GM19397 (cell line): ENCODE measurements at regions not wholly inside any gene's neighbourhood (a gene's known extent, or its start where the extent isn't known, plus 50 kb on each side); places are given as distances from the start of the nearest gene placed in this dataset.
"Not testable (repeated sequence)": the region's sequence is repeated elsewhere in the genome, so short reads cannot be mapped to it uniquely, and the experiment has no call there.

Experiments used
- ATAC-seq: cut with Tn5 transposase; IDR thresholded peaks from one replicate; pipeline ENCODE4 v1.9.1; 2021; ENCODE audit warnings: mild to moderate bottlenecking, moderate library complexity; ENCODE audit not compliant: unreplicated experiment

GRCh38 chr2:56018267-56018666, 94.7 kb upstream of the EFEMP1 start:
- ATAC-seq: no peak

GRCh38 chr2:56021136-56021474, 97.5 kb upstream of the EFEMP1 start:
- ATAC-seq: no peak

DNA sequence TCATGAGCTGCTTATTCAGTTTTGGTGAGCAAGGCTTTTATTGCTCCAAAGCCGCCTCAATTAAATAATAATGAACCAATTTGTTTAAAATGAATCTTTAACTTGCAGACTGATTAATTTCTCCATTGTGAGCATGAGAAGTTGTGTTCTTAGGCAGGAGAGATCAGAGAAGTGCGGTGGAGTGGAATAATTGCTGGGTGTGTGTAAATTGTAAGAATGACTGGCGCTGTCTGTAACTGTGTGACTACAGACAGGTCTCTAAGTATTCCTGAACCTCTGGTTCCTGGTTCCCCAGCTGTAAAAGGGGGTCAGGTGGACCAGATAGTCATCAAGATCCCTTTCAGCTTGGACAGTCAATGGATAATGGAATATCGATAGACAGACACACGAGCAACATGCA, 98.0 kb upstream of the EFEMP1 start:
- no peak for ATAC-seq

DNA sequence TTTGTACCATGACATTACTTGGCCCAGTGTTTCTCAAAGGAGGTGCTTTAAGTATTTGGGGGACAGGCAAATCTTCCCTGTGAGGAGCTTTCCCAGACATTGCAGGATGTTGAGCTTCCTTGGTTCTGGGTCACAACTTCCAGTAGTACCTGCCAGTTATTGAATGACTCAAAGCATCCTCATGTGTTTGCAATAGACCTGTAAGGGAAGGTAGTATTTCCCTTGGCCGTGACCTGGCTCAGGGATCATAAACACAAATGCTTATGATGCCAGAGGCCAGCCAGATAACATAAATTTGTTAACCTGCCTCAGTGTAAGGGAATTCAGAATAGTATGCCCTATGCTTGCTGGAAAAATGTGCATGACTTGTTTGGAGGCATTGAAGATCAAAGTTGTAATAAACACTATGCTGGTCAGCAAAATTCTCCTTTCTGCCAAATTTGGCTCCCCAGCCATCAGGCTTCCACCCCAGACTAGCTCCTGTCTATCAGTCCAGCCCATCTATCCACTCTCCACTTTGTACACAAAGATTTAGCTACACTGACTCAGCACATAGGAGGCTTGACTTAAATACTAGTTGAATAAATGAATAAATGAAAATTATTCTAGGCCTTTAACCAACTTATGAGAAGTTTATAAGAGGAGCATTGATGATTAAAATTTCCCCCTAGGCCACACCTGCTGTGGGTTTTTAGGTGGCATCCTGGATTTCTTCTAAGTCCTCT, 102.0 kb upstream of the EFEMP1 start:
- ATAC-seq: no peak

DNA sequence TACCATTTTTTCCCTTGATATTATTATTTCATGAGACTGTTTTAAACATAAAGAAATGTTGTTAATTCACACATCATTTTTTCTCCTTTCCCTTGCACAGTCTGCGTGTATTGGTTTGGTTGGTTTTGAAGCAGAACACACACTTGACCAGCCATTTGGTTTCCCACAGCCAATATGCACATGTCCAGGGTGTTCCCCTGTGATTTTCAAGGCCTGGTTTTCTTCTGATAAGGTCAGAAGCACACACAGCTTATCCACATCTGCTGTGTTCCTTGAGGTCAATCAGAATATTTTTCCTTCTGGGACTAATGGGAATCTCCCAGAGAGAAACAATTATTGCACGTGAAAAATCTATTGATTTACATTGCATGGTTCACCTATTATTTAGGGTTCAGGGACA, 103.2 kb upstream of the EFEMP1 start:
- no peak for ATAC-seq

DNA sequence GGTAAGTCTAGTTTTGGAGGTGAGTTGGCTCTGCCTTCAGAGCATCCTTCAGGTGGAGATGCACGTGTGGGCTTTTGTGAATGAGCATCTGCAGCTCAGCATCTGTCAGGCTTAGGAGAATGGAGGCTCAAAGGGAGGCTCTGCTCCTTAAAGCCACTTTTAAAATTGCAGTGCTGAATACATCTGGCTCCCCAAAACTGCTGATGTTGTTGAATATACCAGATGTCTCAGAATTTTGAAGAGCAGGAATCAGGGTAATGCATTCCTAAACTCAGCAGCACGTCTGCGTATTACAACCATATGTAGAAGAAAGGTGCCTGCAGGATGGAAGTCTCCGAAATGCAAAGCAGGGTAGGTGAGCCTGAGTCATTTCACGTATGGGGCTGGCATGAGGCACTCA, 106.5 kb upstream of the EFEMP1 start:
- no peak for ATAC-seq

DNA sequence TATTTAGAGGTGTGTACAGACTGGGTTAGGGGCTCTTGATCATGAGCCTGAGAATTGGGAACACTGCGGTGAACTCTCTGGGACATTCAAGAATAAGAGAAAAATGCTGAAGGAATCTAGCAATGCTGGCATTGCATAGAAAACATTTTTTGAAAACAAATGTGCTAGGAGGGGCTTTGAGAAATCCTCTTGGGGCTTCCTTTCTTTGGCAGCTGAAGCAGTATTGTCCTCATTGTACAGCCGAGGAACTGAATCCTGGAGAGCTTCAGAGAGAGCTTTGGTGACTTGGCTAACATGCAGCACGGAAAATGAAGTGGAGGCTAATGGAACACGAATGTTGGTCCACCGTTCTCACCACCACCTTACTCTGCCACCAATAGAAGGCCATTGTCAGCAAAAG, 107.3 kb upstream of the EFEMP1 start:
- no peak for ATAC-seq

- no peak for ATAC-seq
Measured at GRCh38 chr2:56034258-56034657, 110.7 kb upstream of the EFEMP1 start.

- no peak for ATAC-seq
Measured at GRCh38 chr2:56040189-56040588, 116.6 kb upstream of the EFEMP1 start.

- ATAC-seq: no peak
Measured at GRCh38 chr2:56040834-56041233, 117.3 kb upstream of the EFEMP1 start.

- no peak for ATAC-seq
Measured at GRCh38 chr2:56047136-56047535, 123.6 kb upstream of the EFEMP1 start.

GRCh38 chr2:56049233-56049845, 125.8 kb upstream of the EFEMP1 start:
- ATAC-seq: no peak

GRCh38 chr2:56053679-56054078, 130.1 kb upstream of the EFEMP1 start:
- ATAC-seq: no peak

DNA sequence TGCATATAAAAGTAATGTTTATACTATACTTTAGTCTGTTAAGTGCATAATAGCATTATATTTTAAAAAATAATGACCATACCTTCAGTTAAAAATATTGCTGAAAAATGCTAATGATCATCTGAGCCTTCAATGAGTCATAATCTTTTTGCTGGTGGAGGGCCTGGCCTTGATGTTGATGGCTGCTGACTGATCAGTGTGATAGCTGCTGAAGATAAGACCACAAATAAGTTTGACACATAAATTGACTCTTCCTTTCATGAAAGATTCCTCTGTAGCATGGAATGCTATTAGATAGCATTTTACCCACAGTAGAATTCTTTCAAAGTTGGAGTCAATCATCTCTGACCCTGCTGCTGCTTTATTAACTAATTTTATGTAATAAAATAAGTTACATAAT, 128.4 kb upstream of the CCDC85A start:
- no peak for ATAC-seq

- not testable (repeated sequence) for ATAC-seq
Measured at GRCh38 chr2:56061327-56061726, 122.5 kb upstream of the CCDC85A start.

GRCh38 chr2:56068746-56069145, 115.0 kb upstream of the CCDC85A start:
- ATAC-seq: no peak

- ATAC-seq: no peak
Measured at GRCh38 chr2:56077359-56077915, 106.4 kb upstream of the CCDC85A start.

GRCh38 chr2:56082665-56083064, 101.1 kb upstream of the CCDC85A start:
- no peak for ATAC-seq

- ATAC-seq: no peak
Measured at GRCh38 chr2:56084111-56084901, 99.5 kb upstream of the CCDC85A start.

DNA sequence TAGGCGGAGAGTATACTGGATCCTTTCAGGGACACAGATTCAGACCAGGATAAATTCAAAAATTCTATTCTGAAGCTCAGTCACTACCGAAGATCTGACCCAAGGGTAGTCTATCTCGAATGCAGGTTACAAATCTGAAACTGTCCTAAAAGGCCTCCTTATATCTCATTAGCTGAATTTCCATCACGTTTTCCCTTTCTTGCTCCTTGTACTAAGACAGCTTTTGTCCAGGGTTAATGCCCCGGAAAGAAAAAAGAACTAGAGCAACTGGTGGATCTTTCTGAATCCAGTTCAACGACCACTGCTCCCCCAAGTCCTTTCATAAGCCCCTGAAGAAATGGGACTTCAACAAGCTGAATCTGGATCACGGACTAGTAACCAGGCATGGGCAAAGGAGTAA, 97.5 kb upstream of the CCDC85A start:
- ATAC-seq: no peak

- no peak for ATAC-seq
Measured at GRCh38 chr2:56088411-56088810, 95.4 kb upstream of the CCDC85A start.

- ATAC-seq: no peak
Measured at GRCh38 chr2:56089931-56090330, 93.9 kb upstream of the CCDC85A start.
